Gastroesophageal sphincter (tissue), 4 donors: ENCODE measurements at regions not wholly inside any gene's neighbourhood (a gene's known extent, or its start where the extent isn't known, plus 50 kb on each side); places are given as distances from the start of the nearest gene placed in this dataset.

ENCODE experiments used
- ATAC-seq: fragments of 150-250 bp; one replicate; pipeline ENCODE4 v1.9.1; 2016; ENCODE audit warnings: mild to moderate bottlenecking, moderate library complexity
- H3K27ac ChIP-seq, 4 donors: fragments of 200-600 bp; sonication (generic) in 3 of 4; 1 replicate in 3 of 4; 2 replicates in 1 of 4; pipeline ENCODE4 v1.5.1; 2016 to 2019
- H3K27me3 ChIP-seq: fragments of 200-600 bp; sonication (generic); one replicate; pipeline ENCODE4 v1.5.1; 2019
- H3K36me3 ChIP-seq, 2 donors: fragments of 200-600 bp; sonication (generic); one replicate each; pipeline ENCODE4 v1.5.1; 2019; ENCODE audit warnings: control low read depth in 1 of 2
- H3K4me1 ChIP-seq, 3 donors: fragments of 200-600 bp; sonication (generic); 1 replicate in 2 of 3; 2 replicates in 1 of 3; pipeline ENCODE4 v1.5.1; 2016 to 2019; ENCODE audit warnings: control low read depth in 2 of 3
- H3K4me3 ChIP-seq, 2 donors: fragments of 200-600 bp; sonication (generic); one replicate each; pipeline ENCODE4 v1.5.1; 2019; ENCODE audit warnings: mild to moderate bottlenecking in 1 of 2, moderate library complexity in 1 of 2
- H3K9me3 ChIP-seq, 3 donors: fragments of 200-600 bp; sonication (generic); one replicate each; pipeline ENCODE4 v1.5.1; 2017 to 2019; ENCODE audit warnings: control low read depth in 2 of 3
- CTCF ChIP-seq, 4 experiments: fragments of 200-600 bp in 2 of 4; fragments of 450-650 bp in 2 of 4; sonication (generic) in 1 of 4; IDR thresholded peaks; one replicate each; pipeline ENCODE4 v1.5.1; 2017 to 2019; ENCODE audit warnings: antibody characterized with exemption in 4 of 4, mild to moderate bottlenecking in 2 of 4, moderate library complexity in 2 of 4
- EP300 ChIP-seq: sonication (generic); formaldehyde crosslinking; IDR thresholded peaks from one replicate; pipeline ENCODE4 v1.6.1; 2017; ENCODE audit warnings: antibody characterized with exemption, mild to moderate bottlenecking
- POLR2A ChIP-seq, 2 donors: fragments of 450-650 bp; IDR thresholded peaks; one replicate each; pipeline ENCODE4 v1.6.1; 2017; ENCODE audit warnings: antibody characterized with exemption in 2 of 2, mild to moderate bottlenecking in 2 of 2, moderate library complexity in 1 of 2
- POLR2AphosphoS5 ChIP-seq: sonication (generic); formaldehyde crosslinking; IDR thresholded peaks from one replicate; pipeline ENCODE4 v1.6.1; 2017; ENCODE audit warnings: antibody characterized with exemption
- WGBS, 2 donors: methylation state at CpG; one replicate each; pipeline ENCODE4 v1.1.5; 2018; ENCODE audit warnings: low coverage in 1 of 2; 5-methylcytosine and 5-hydroxymethylcytosine counted together

- no peaks in the 10 kb centered on the region for H3K9me3 ChIP-seq
- H3K4me3 ChIP-seq, result no peak overlapping the region
- H3K27ac ChIP-seq, result no peak overlapping the region
- no peak for ATAC-seq
- no peak for TF ChIP-seq POLR2A (IDR thresholded peaks at IDR 0.05)
- TF ChIP-seq POLR2AphosphoS5, result no peak
- TF ChIP-seq EP300, result no peak
- no peak for TF ChIP-seq CTCF (IDR thresholded peaks at IDR 0.05)
- 56 to 75% methylated on average over 6 to 7 of the region's 7 CpGs for WGBS, 2 donors
- H3K36me3 ChIP-seq, result no peaks in the 10 kb centered on the region
- H3K4me1 ChIP-seq, result no peaks in the 10 kb centered on the region
- no peaks in the 10 kb centered on the region for H3K27me3 ChIP-seq
Measured at GRCh38 chr5:164651546-164652275, 1146.3 kb downstream of the MAT2B start.

DNA sequence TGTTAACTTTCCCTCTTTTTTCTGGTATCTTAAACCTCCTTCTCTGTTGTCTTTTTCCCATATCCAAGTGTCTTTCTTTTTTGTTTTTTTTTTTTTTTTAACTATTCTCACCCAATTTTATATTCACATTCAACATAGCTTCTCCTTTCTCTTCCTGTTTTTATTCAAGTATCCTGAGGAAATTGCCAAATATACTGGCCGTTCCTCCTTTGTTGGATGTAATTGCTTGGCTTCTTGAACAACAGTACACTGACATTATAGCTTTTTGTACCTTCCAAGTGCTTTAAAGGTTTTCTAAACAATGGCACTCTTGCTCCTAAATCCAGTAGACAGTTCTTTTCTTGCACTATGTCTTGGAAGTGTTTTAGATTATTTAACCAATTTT lies 1146.8 kb downstream of the MAT2B start:
- WGBS, 2 donors, result 57 to 80% methylated on average over 1 of the region's 1 CpG

DNA sequence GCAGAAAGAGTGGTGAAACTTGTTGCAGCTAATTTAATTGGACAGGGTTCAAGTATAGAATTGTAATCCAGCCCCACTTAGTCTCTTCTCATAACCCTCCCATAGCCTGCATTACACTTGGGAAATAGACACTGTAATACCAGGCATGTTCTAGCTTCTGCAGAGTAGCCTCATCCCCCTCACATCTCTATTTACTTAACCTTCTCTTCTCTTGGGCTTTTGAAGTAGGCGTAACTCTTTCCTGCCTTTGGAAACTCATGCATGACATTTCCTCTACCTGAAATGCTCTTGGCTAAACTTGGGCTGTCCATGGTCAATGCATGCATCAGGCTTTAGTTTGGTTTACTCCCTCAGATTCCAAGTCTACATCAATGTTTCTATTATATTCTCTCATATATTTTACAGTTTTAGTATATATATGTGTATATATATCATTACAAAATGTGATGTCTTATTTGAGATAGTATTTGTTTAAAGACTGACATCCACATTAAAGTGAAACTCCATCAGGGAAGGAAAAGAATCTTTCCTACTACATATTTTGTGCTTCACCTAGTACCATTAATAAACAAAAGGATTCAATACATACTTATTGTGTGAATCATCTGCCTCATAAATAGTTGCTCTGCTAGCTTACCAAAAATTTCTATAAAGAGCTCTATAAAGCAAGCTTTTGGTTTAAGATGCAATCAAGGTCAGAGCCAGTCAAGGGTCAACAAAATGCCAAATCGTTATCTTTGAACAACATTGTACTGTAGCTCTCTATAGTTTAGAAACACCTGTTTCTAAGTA lies 1158.0 kb downstream of the MAT2B start:
- Histone ChIP-seq H3K4me1 (no peaks in the 10 kb centered on the region), H3K27ac (no peak overlapping the region), H3K9me3 (no peaks in the 10 kb centered on the region), H3K4me3 (no peak overlapping the region), H3K27me3 (no peaks in the 10 kb centered on the region), H3K36me3 (no peaks in the 10 kb centered on the region)
- WGBS, 2 donors, result 69 to 90% methylated on average over 2 of the region's 2 CpGs
- TF ChIP-seq POLR2A (IDR thresholded peaks at IDR 0.05) (no peak), POLR2AphosphoS5 (no peak), CTCF (IDR thresholded peaks at IDR 0.05) (no peak), EP300 (no peak)
- ATAC-seq, result no peak

More for the DNA sequence above, 1146.8 kb downstream of the MAT2B start:
- Histone ChIP-seq H3K4me1 (no peaks in the 10 kb centered on the region), H3K9me3 (no peaks in the 10 kb centered on the region), H3K4me3 (no peak overlapping the region), H3K27me3 (no peaks in the 10 kb centered on the region), H3K36me3 (no peaks in the 10 kb centered on the region), H3K27ac (no peak overlapping the region)
- TF ChIP-seq EP300, result no peak
- no peak for TF ChIP-seq POLR2A (IDR thresholded peaks at IDR 0.05)
- no peak for TF ChIP-seq POLR2AphosphoS5
- TF ChIP-seq CTCF (IDR thresholded peaks at IDR 0.05), result no peak
- no peak for ATAC-seq

GRCh38 chr5:164671640-164672039 lies 1166.2 kb downstream of the MAT2B start:
- Histone ChIP-seq H3K4me3 (no peak overlapping the region), H3K27ac (no peak overlapping the region), H3K27me3 (no peaks in the 10 kb centered on the region), H3K36me3 (no peaks in the 10 kb centered on the region), H3K4me1 (no peaks in the 10 kb centered on the region), H3K9me3 (no peaks in the 10 kb centered on the region)
- 69 to 71% methylated on average over 2 to 3 of the region's 3 CpGs for WGBS, 2 donors
- no peak for ATAC-seq
- TF ChIP-seq POLR2A (IDR thresholded peaks at IDR 0.05) (no peak), CTCF (IDR thresholded peaks at IDR 0.05) (no peak), POLR2AphosphoS5 (no peak), EP300 (no peak)

DNA sequence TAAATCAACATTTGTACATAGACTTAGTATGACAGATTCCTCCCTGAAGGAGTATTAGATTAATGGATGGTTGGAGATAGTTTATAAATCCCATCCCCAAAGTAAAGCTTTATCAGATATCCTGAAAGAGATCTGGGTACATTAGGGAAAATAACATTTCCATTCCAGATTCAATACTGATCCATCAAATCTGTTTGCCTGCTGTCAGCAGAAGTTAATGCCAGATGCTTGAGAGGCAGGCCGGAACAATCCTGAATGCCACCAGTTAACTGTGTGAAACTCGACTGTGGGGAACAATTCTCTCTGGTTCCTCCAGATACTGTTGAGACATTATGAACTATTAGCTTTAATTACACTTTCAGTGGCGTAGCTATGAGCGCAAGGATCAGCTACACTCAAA lies 1166.8 kb downstream of the MAT2B start:
- Histone ChIP-seq H3K27ac (no peak overlapping the region), H3K36me3 (no peaks in the 10 kb centered on the region), H3K9me3 (no peaks in the 10 kb centered on the region), H3K4me3 (no peak overlapping the region), H3K27me3 (no peaks in the 10 kb centered on the region), H3K4me1 (no peaks in the 10 kb centered on the region)
- no peak for ATAC-seq
- TF ChIP-seq POLR2AphosphoS5 (no peak), CTCF (IDR thresholded peaks at IDR 0.05) (no peak), POLR2A (IDR thresholded peaks at IDR 0.05) (no peak), EP300 (no peak)
- WGBS, 2 donors, result 59 to 83% methylated on average over 4 of the region's 4 CpGs
